HEK293 (cell line): ENCODE measurements at regions not wholly inside any gene's neighbourhood (a gene's known extent, or its start where the extent isn't known, plus 50 kb on each side); places are given as distances from the start of the nearest gene placed in this dataset.

ENCODE experiments used
- CTCF ChIA-PET: fragments of 350-600 bp; formaldehyde crosslinking; extraction: SDS; loops from one replicate; lab custom pipeline; 2021; ENCODE audit warnings: antibody characterized with exemption; lab: Yijun Ruan, JAX
- POLR2A ChIA-PET: fragments of 300-600 bp; formaldehyde crosslinking; extraction: SDS; loops from one replicate; lab custom pipeline; 2020; ENCODE audit warnings: antibody characterized with exemption, inconsistent platforms; lab: Yijun Ruan, JAX
- H3K27ac ChIP-seq: fragments of 200-500 bp; sonication (Bioruptor generic); 2 replicates; pipeline ENCODE4 v1.5.1; 2014; ENCODE audit warnings: low read depth, low read length, control low read depth, inconsistent platforms; ENCODE audit errors: extremely low read depth
- H3K36me3 ChIP-seq, 2 experiments: fragments of 200-500 bp in 1 of 2; sonication (Bioruptor generic) in 1 of 2; 1 replicate in 1 of 2; 2 replicates in 1 of 2; pipeline ENCODE4 v1.5.1; 2014 to 2017; ENCODE audit warnings: inconsistent platforms in 2 of 2, low read length in 2 of 2; ENCODE audit not compliant: control insufficient read depth in 2 of 2, insufficient read depth in 1 of 2
- H3K4me1 ChIP-seq: fragments of 200-500 bp; sonication (Bioruptor generic); 2 replicates; pipeline ENCODE4 v1.5.1; 2014; ENCODE audit warnings: mild to moderate bottlenecking, low read length, inconsistent platforms; ENCODE audit not compliant: control insufficient read depth, insufficient read depth
- H3K4me3 ChIP-seq: 2 replicates; pipeline ENCODE4 v1.5.1; 2011; ENCODE audit warnings: low read depth, mild to moderate bottlenecking, control low read depth, low read length, moderate library complexity
- H3K9me3 ChIP-seq: fragments of 200-500 bp; sonication (Bioruptor generic); 2 replicates; pipeline ENCODE4 v1.5.1; 2014; ENCODE audit warnings: low read depth, low read length, inconsistent platforms; ENCODE audit not compliant: control insufficient read depth, insufficient read depth
- EGR2 ChIP-seq: fragments of 450-650 bp; formaldehyde crosslinking; IDR thresholded peaks from 2 replicates; pipeline ENCODE4 v1.5.1; 2016; ENCODE audit warnings: low read depth, missing biosample characterization, missing genetic modification characterization
- HOXA7 ChIP-seq: sonication (generic); formaldehyde crosslinking; IDR thresholded peaks from 2 replicates; pipeline ENCODE4 v1.8.1; 2022; ENCODE audit warnings: missing genetic modification reagents, borderline replicate concordance
- MEIS1 ChIP-seq: sonication (generic); formaldehyde crosslinking; IDR thresholded peaks from 2 replicates; pipeline ENCODE4 v1.8.1; 2022; ENCODE audit warnings: missing genetic modification reagents, mild to moderate bottlenecking, borderline replicate concordance
- REPIN1 ChIP-seq: fragments of 450-650 bp; formaldehyde crosslinking; IDR thresholded peaks from 2 replicates; pipeline ENCODE4 v1.5.1; 2017; ENCODE audit warnings: missing biosample characterization, missing genetic modification characterization, low read depth
- ZBTB1 ChIP-seq: fragments of 450-650 bp; formaldehyde crosslinking; IDR thresholded peaks from 2 replicates; pipeline ENCODE4 v1.5.1; 2016; ENCODE audit warnings: missing biosample characterization, missing genetic modification characterization
- ZBTB20 ChIP-seq: fragments of 450-650 bp; formaldehyde crosslinking; IDR thresholded peaks from 2 replicates; pipeline ENCODE4 v1.5.1; 2016; ENCODE audit warnings: missing biosample characterization, missing genetic modification characterization
- ZFP37 ChIP-seq: fragments of 450-650 bp; formaldehyde crosslinking; IDR thresholded peaks from 2 replicates; pipeline ENCODE4 v1.5.1; 2016; ENCODE audit warnings: missing biosample characterization, missing genetic modification characterization
- ZNF157 ChIP-seq: fragments of 450-650 bp; formaldehyde crosslinking; IDR thresholded peaks from 2 replicates; pipeline ENCODE4 v1.5.1; 2016; ENCODE audit warnings: missing biosample characterization, missing genetic modification characterization
- ZNF211 ChIP-seq: fragments of 450-650 bp; formaldehyde crosslinking; IDR thresholded peaks from 2 replicates; pipeline ENCODE4 v1.5.1; 2016; ENCODE audit warnings: low read depth, missing biosample characterization, missing genetic modification characterization
- ZNF302 ChIP-seq: fragments of 450-650 bp; formaldehyde crosslinking; IDR thresholded peaks from 2 replicates; pipeline ENCODE4 v1.5.1; 2016; ENCODE audit warnings: missing biosample characterization, missing genetic modification characterization, low read depth
- ZNF501 ChIP-seq: fragments of 450-650 bp; formaldehyde crosslinking; IDR thresholded peaks from 2 replicates; pipeline ENCODE4 v1.5.1; 2016; ENCODE audit warnings: missing biosample characterization, missing genetic modification characterization
- ZNF521 ChIP-seq: fragments of 450-650 bp; formaldehyde crosslinking; IDR thresholded peaks from 2 replicates; pipeline ENCODE4 v1.5.1; 2017; ENCODE audit warnings: missing biosample characterization, mild to moderate bottlenecking, missing genetic modification characterization
- ZNF549 ChIP-seq: fragments of 450-650 bp; IDR thresholded peaks from 2 replicates; pipeline ENCODE4 v1.5.1; 2018; ENCODE audit warnings: missing biosample characterization, missing genetic modification characterization, mild to moderate bottlenecking, inconsistent platforms, moderate library complexity
- ZNF571 ChIP-seq: fragments of 450-650 bp; formaldehyde crosslinking; IDR thresholded peaks from 2 replicates; pipeline ENCODE4 v1.5.0; 2017; ENCODE audit warnings: missing biosample characterization, missing genetic modification characterization
- ZNF629 ChIP-seq: fragments of 450-650 bp; formaldehyde crosslinking; IDR thresholded peaks from 2 replicates; pipeline ENCODE4 v1.5.1; 2017; ENCODE audit warnings: missing biosample characterization, missing genetic modification characterization
- ZNF776 ChIP-seq: fragments of 450-650 bp; formaldehyde crosslinking; IDR thresholded peaks from 2 replicates; pipeline ENCODE4 v1.5.0; 2017; ENCODE audit warnings: missing biosample characterization, missing genetic modification characterization, borderline replicate concordance
- ZNF843 ChIP-seq: fragments of 450-650 bp; formaldehyde crosslinking; IDR thresholded peaks from 2 replicates; pipeline ENCODE4 v1.5.1; 2016; ENCODE audit warnings: missing biosample characterization, missing genetic modification characterization
- ZSCAN23 ChIP-seq: fragments of 450-650 bp; formaldehyde crosslinking; IDR thresholded peaks from 2 replicates; pipeline ENCODE4 v1.5.1; 2016; ENCODE audit warnings: missing biosample characterization, missing genetic modification characterization
- ZSCAN30 ChIP-seq: fragments of 450-650 bp; IDR thresholded peaks from 2 replicates; pipeline ENCODE4 v1.5.1; 2018; ENCODE audit warnings: missing biosample characterization, mild to moderate bottlenecking, missing genetic modification characterization, moderate library complexity
- TF ChIP-seq, protein P1 (sequence below): fragments of 450-650 bp; formaldehyde crosslinking; IDR thresholded peaks from 2 replicates; pipeline ENCODE4 v1.5.1; 2016; ENCODE audit warnings: missing biosample characterization, missing genetic modification characterization
- TF ChIP-seq, protein P2 (sequence below): sonication (generic); formaldehyde crosslinking; IDR thresholded peaks from 2 replicates; pipeline ENCODE4 v1.8.1; 2022; ENCODE audit warnings: mild to moderate bottlenecking, moderate library complexity, missing genetic modification reagents
- TF ChIP-seq, protein P3 (sequence below): fragments of 450-650 bp; formaldehyde crosslinking; IDR thresholded peaks from 2 replicates; pipeline ENCODE4 v1.5.1; 2016; ENCODE audit warnings: missing biosample characterization, missing genetic modification characterization
- TF ChIP-seq, protein P4 (sequence below): fragments of 450-650 bp; formaldehyde crosslinking; IDR thresholded peaks from 2 replicates; pipeline ENCODE4 v1.5.1; 2016; ENCODE audit warnings: missing biosample characterization, missing genetic modification characterization, borderline replicate concordance
- TF ChIP-seq, protein P5 (sequence below): fragments of 450-650 bp; formaldehyde crosslinking; IDR thresholded peaks from 2 replicates; pipeline ENCODE4 v1.5.1; 2016; ENCODE audit warnings: missing biosample characterization, missing genetic modification characterization
- TF ChIP-seq, protein P6 (sequence below): fragments of 450-650 bp; formaldehyde crosslinking; IDR thresholded peaks from 2 replicates; pipeline ENCODE4 v1.5.1; 2016; ENCODE audit warnings: missing biosample characterization, missing genetic modification characterization

DNA sequence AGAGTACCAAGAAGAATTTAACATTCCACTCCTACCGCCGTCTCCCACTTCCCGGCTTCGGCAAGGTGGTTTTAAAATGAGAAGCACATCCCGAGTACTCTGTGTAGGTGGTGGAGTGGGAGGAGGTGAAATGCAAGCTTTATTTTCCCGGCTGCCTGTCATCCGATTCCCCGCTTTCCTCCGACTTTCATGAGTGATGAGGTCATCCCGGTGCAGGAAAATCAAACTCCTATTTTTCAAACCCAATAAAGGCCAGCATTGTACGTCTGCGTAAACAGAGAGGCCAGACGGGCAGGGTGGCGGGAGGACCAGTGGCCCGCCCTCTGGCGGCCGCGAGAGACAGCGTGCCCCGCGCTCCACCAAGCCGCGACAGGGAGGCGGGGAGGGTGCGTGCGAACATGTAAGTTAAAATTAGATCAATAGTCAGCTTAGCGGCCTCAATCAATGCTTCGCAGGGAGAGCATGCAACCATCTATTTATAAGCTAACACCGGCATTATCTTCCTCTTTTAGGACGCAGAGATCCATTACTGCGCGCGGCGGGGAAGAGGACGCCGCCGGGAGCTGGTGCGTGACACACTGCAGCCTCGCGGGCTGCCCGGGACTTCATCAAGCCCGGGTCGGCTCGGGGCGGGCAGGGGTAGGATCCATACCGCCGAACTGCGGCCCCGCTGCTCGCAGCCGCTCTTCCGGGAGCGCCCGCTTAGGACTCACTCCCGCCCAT lies 163.3 kb downstream of the CD47 start (continued):
- TF ChIP-seq ZNF521 (no peak), ZNF629 (peak; percentile 84), ZNF501 (tag by site-specific recombination) (peak; percentile 34; the same call in 1 of the 2 replicates), ZBTB20 (tag by site-specific recombination) (peak; percentile 88), ZSCAN23 (tag by site-specific recombination) (no peak), ZNF571 (tag by site-specific recombination) (no peak), ZNF776 (tag by site-specific recombination) (no peak)
- TF ChIP-seq, protein P1, sequence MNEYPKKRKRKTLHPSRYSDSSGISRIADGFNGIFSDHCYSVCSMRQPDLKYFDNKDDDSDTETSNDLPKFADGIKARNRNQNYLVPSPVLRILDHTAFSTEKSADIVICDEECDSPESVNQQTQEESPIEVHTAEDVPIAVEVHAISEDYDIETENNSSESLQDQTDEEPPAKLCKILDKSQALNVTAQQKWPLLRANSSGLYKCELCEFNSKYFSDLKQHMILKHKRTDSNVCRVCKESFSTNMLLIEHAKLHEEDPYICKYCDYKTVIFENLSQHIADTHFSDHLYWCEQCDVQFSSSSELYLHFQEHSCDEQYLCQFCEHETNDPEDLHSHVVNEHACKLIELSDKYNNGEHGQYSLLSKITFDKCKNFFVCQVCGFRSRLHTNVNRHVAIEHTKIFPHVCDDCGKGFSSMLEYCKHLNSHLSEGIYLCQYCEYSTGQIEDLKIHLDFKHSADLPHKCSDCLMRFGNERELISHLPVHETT (tag by site-specific recombination): no peak
- TF ChIP-seq, protein P2, sequence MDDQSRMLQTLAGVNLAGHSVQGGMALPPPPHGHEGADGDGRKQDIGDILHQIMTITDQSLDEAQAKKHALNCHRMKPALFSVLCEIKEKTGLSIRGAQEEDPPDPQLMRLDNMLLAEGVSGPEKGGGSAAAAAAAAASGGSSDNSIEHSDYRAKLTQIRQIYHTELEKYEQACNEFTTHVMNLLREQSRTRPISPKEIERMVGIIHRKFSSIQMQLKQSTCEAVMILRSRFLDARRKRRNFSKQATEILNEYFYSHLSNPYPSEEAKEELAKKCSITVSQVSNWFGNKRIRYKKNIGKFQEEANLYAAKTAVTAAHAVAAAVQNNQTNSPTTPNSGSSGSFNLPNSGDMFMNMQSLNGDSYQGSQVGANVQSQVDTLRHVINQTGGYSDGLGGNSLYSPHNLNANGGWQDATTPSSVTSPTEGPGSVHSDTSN: no peak

DNA sequence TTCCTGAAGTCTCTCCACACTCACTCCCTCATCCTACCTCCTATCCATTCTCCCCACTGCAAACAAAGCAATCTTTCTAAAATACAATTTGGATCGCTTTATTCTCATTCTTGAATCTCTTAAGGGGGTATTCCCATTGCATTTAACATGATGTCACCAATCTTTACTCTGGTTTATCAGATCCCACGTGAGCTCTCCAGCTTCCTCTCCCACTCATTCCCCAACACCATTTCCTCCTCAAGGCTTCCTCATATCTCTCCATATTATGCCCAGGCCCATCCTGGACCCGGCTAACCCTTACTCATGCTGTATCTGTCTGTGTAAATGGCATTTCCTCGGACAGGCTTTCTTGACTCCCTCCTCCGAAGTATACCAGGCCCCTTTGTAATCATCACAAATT lies 165.0 kb downstream of the CD47 start:
- no peaks in the 10 kb centered on the region for H3K4me1 ChIP-seq
- no peak overlapping the region for H3K4me3 ChIP-seq
- TF ChIP-seq ZNF302 (tag by site-specific recombination) (no peak), MEIS1 (CRISPR knock-in tag) (no peak), ZBTB20 (tag by site-specific recombination) (no peak), EGR2 (tag by site-specific recombination) (no peak), HOXA7 (CRISPR knock-in tag) (no peak), ZNF549 (tag by site-specific recombination) (no peak), REPIN1 (tag by site-specific recombination) (no peak), ZSCAN30 (tag by site-specific recombination) (no peak), ZNF843 (tag by site-specific recombination) (no peak), ZNF211 (tag by site-specific recombination) (no peak), ZBTB1 (tag by site-specific recombination) (no peak), ZFP37 (tag by site-specific recombination) (no peak), ZNF157 (no peak)
- TF ChIP-seq, protein P3, sequence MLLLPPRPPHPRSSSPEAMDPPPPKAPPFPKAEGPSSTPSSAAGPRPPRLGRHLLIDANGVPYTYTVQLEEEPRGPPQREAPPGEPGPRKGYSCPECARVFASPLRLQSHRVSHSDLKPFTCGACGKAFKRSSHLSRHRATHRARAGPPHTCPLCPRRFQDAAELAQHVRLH (tag by site-specific recombination): no peak
- TF ChIP-seq, protein P4, sequence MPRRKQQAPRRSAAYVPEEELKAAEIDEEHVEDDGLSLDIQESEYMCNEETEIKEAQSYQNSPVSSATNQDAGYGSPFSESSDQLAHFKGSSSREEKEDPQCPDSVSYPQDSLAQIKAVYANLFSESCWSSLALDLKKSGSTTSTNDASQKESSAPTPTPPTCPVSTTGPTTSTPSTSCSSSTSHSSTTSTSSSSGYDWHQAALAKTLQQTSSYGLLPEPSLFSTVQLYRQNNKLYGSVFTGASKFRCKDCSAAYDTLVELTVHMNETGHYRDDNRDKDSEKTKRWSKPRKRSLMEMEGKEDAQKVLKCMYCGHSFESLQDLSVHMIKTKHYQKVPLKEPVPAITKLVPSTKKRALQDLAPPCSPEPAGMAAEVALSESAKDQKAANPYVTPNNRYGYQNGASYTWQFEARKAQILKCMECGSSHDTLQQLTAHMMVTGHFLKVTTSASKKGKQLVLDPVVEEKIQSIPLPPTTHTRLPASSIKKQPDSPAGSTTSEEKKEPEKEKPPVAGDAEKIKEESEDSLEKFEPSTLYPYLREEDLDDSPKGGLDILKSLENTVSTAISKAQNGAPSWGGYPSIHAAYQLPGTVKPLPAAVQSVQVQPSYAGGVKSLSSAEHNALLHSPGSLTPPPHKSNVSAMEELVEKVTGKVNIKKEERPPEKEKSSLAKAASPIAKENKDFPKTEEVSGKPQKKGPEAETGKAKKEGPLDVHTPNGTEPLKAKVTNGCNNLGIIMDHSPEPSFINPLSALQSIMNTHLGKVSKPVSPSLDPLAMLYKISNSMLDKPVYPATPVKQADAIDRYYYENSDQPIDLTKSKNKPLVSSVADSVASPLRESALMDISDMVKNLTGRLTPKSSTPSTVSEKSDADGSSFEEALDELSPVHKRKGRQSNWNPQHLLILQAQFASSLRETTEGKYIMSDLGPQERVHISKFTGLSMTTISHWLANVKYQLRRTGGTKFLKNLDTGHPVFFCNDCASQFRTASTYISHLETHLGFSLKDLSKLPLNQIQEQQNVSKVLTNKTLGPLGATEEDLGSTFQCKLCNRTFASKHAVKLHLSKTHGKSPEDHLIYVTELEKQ (tag by site-specific recombination): no peak
- TF ChIP-seq, protein P5, sequence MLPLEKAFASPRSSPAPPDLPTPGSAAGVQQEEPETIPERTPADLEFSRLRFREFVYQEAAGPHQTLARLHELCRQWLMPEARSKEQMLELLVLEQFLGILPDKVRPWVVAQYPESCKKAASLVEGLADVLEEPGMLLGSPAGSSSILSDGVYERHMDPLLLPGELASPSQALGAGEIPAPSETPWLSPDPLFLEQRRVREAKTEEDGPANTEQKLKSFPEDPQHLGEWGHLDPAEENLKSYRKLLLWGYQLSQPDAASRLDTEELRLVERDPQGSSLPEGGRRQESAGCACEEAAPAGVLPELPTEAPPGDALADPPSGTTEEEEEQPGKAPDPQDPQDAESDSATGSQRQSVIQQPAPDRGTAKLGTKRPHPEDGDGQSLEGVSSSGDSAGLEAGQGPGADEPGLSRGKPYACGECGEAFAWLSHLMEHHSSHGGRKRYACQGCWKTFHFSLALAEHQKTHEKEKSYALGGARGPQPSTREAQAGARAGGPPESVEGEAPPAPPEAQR (tag by site-specific recombination): no peak
- TF ChIP-seq, protein P6, sequence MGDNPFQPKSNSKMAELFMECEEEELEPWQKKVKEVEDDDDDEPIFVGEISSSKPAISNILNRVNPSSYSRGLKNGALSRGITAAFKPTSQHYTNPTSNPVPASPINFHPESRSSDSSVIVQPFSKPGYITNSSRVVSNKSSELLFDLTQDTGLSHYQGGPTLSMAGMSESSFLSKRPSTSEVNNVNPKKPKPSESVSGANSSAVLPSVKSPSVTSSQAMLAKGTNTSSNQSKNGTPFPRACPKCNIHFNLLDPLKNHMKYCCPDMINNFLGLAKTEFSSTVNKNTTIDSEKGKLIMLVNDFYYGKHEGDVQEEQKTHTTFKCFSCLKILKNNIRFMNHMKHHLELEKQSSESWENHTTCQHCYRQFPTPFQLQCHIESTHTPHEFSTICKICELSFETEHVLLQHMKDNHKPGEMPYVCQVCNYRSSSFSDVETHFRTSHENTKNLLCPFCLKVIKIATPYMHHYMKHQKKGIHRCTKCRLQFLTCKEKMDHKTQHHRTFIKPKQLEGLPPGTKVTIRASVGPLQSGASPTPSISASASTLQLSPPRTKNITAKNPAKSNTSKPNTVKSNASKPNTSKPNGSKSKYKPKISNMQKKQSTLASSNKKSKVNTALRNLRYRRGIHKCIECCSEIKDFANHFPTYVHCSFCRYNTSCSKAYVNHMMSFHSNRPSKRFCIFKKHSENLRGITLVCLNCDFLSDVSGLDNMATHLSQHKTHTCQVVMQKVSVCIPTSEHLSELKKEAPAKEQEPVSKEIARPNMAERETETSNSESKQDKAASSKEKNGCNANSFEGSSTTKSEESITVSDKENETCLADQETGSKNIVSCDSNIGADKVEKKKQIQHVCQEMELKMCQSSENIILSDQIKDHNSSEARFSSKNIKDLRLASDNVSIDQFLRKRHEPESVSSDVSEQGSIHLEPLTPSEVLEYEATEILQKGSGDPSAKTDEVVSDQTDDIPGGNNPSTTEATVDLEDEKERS (tag by site-specific recombination): no peak
- POLR2A ChIA-PET: no interaction called here
- H3K27ac ChIP-seq: no peak overlapping the region
- no peaks in the 10 kb centered on the region for H3K36me3 ChIP-seq
- no peaks in the 10 kb centered on the region for H3K9me3 ChIP-seq
- CTCF ChIA-PET: interaction anchor here (0.6 to 2.0 kb wide), 2 partner anchors 19 to 235 kb away, joined by 3 to 5 read pairs; no protein-coding TSS in a partner anchor
